SKM-1 treated with dmso at 0.1 percent for 144 hours (cell line): ENCODE measurements at regions not wholly inside any gene's neighbourhood (a gene's known extent, or its start where the extent isn't known, plus 50 kb on each side); places are given as distances from the start of the nearest gene placed in this dataset.
"Not testable (repeated sequence)": the region's sequence is repeated elsewhere in the genome, so short reads cannot be mapped to it uniquely, and the experiment has no call there.

Source experiments
- DNase-seq: peaks from one replicate; lab custom pipeline; 2025; ENCODE audit not compliant: unreplicated experiment; lab: John Stamatoyannopoulos, UW

DNA sequence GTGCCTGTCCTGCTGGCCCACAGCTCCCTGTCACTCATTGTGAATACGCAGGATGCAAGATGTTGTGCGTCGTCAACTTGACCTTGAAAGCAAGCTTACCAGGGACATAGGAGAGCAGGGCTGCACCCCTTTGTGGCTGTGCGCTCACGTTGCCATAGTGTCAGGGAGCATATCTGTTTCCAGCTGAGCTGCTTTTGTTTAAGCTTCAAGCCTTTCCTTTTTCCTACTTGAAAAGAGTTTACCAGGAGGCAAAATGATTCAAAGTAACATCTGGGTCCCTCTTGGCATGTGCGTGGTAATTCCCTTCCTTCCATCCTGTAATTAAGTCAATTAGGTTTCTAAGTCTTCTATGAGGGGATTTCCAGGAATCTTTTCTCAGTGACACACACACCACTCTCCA, 537.1 kb downstream of the AJAP1 start:
- DNase-seq, result no peak

DNA sequence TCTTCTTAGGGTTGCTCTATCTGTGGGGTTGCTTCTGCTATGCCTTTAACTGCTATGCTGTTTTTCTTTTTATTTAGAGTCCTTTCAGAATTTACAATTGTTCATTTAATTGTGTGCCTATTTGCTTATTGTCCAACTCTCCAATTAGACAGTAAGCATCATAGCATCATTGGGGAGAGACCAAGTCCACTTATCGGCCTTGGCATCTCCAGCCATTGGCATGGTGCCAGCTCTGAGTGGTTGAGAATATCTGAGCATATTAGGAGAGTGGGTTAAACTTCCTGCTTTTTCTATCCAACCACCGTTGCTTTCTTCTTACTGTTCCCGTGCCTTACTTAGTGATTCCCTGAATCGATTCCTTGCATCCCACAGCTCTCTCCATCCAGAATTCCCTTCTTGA, 535.0 kb downstream of the AJAP1 start:
- DNase-seq, result no peak

DNA sequence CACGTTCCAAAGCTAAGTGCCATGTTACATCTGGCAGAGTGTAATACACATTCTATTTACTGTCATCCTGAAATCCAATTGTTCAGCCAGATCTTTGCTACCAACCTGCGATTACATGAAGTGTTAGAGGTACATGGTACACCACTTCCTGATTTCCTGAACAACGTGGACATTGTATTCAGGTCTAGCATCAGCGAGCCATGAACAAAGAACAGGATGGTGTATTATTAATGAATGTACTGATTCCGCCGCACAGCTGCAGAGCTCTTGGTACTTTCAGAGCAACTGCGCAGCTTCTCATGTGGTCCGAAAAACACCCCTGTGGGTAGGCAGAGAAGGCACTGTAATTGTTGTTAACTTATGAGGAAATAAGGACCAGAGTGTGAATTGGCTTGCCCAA, 511.4 kb downstream of the AJAP1 start:
- DNase-seq, result no peak

DNA sequence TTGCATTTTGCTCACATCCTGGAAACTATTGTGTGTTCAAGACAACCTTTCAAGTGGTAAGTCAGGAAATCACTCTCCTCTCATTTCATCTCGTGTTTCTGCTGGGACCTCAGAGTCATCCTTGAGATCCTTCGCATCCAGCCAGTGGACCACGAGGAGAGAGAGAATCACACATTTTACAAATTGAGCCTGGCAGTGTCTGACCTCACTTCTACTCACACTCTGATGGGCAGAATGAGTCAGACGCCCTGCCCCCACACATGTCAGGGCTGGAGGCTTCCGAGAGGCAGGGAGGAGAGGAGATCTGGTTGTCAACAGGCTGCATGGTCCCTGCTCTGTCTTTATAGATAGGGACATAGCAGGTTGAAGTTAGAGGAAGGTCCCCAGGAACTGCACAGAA, 509.7 kb downstream of the AJAP1 start:
- no peak for DNase-seq

DNA sequence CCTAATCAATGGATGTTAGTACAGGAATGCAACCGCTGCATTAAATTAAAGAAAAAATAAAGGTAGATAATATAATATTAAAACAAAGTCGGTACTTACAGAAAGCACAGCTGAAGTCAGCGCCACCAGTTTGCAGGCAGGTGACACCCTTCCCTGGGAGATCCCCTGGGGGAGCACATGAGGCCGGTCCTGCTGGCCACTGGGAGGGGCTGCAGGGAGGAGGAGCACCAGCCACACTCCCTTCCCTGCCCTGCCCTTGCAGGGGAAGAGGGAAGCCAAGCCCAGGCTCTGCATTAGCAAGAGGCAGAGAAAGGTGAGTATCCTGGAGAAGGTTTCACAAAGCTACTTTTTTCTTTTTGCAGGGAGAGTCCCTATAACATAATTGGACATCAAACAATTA, 507.0 kb downstream of the AJAP1 start:
- no peak for DNase-seq

DNA sequence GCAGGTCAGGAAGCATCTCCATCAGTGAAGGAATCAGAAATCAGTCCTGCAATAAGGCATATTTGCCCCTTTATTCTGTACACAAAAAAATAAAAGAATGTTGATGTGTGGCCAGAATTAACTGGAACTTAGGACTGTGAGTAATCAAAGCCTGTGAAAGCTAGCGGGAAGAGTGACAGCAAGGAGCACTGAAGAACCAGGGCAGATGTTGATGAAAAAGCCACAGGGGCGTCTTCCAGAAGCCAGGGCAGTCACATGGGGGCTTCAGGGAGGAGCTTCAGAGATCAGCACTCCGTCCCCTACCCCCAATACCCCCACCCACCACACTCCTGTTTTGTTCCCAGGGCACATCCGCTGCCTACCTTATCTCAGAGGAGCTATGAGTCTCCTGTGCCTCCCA, 502.8 kb downstream of the AJAP1 start:
- DNase-seq, result no peak

DNA sequence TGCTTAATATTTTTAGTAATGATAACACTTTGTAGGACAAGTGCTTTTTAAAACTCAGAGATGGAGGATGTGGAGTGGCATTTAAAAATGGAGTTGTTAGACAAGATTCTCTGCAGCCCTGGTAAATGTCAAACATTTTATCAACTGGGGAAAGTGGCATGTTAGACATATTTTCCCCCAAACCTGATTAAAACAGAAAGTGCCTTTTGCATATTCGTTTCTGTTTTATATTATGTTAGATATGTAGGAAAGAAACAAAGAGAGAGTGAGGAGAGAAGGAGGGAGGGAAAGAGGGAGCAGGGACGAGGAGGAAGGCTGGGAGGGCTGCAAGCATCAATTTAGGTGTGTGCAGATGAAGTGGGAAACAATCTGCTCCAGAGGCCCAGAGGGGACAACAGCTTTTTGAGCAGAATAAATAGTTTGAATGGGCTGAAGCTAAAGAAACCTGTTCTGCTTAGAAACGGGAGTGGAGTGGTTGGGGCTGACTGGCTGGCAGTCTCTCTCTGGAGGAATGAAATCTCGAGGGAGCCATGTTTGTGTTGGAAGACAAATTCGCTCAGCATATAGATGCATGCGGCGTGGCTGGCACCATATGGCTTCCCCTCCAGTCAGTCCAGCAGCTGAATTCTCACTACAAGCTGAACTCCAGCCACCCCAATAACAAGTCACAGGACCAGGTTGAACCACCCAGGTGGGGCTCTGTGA, 502.2 kb downstream of the AJAP1 start:
- no peak for DNase-seq

DNA sequence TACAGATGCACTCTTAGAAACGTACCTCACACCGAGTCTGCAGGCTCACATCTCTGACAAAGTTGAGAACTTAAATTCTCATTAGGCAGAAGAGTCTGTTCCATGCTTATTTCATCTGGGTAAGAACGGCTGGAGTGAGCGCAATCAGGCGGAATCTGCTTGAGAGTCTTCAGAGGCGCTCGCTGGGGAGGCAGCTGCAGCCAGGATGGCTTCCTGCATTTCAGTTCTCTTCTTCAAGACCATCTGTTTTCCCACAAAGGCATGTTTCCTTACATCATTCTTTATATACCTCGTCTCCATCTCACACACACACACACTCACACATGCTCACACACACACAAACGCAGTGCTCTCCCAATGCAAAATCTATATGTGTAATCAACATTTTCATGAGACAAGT, 497.1 kb downstream of the AJAP1 start:
- no peak for DNase-seq

DNA sequence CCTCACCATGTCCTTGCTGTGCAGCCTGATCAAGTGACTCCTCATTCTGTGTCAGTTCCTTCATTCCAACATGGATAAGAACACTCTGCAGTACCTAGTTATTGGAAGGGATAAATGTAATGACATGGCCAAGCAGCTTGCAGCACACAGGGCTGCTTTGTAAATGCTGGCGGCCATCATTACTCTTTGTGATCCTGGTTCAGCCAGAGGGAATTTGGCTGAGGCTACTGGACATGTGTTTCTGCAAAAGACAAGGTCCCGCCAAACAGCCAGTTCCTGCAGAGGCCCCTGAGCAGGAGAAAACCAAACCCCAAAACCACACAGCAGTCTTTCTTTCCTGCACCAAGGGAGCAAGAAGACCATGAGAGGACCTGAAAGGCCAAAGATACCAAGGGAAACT, 495.8 kb downstream of the AJAP1 start:
- DNase-seq, result no peak

DNA sequence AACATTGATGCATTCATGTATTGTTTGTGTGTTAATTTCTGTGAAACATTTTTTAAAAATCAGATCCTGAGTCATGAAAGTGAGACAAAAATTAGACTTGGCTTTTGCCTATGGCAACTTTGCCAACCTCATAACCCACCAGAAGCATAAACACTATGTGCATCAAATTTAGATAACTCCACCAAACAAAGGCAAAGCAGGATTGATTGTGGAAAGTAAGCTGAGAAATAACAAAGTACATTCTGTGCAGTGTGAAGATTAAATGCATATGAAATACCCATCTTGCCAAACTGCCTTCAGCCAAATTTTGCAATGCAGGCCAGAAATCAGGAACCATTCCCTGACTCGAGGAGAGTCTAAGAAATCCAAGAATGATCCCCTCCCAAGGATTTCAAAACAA, 493.4 kb downstream of the AJAP1 start:
- no peak for DNase-seq

DNA sequence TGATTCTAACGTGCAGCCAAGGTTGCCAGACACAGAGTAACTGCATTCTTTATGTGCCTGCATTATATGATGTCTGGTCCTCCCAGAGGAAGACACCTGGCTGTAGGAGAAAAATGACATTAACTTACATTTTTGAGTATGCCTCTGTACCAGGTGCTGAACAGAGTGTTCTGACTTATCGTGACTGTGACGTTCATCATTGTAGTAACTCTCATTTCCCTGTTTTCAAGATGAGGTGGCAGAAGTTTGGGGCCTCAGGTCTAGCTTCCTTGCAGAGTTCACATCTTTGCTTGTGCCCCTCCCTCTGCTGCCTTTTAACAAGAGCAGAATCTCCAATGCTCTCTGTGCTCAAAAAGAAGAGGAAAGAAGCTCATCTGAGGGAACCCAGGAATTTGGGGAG, 488.0 kb downstream of the AJAP1 start:
- no peak for DNase-seq

DNA sequence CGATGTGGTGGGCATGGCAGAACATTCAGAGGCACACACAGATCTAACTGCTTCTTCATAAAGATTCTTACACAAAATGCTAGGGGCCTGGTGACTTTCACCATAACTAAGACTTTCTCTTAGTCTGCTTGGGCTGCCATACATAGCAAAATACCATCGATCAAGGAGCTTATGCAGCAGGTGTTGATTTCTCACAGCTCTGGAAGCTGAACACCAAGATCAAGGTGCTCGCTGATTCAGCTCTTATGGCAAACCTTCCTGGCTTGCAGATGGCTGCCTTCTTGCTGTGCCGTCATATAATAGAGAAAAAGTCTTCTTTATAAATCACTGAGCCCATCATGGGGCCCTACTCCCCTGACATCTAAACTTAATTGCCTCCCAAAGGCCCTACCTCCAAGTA, 487.3 kb downstream of the AJAP1 start:
- no peak for DNase-seq

DNA sequence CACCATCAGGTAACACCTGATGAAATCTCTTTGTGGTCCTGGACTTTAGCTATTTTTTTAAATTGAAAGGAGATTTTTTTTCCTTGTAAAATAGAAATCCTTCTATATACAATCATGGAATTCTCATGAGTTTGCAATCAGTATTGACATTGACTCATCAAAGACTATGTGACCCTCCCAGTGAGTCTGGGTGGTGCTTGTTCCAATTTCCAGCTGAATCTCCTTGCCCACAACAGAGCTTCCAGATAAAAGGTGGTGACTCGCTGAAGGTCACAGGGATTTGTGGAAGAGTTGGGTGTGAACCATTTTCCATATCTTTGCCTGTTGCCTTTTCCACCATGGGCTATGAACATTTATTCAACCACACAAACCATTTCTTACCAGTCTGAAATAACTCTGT, 486.6 kb downstream of the AJAP1 start:
- no peak for DNase-seq

DNA sequence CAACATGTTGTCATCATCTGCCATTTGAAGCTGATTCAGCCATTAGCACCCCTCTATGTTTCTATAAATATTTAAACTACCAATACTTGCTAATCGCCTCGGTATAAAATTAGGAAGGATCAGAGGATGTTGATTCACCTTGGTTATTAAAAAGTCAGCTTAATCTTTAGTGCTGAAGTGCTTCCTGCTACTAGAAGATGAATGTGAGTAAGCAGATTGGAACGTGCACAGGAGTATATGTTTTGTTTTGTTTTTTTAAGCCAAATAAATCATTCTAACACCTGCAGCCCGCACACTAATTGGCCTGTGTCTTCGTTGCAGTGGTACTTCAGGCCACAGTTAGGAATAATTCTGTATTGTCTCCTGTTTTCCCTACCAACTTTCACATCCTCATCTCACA, 485.7 kb downstream of the AJAP1 start:
- DNase-seq, result no peak

DNA sequence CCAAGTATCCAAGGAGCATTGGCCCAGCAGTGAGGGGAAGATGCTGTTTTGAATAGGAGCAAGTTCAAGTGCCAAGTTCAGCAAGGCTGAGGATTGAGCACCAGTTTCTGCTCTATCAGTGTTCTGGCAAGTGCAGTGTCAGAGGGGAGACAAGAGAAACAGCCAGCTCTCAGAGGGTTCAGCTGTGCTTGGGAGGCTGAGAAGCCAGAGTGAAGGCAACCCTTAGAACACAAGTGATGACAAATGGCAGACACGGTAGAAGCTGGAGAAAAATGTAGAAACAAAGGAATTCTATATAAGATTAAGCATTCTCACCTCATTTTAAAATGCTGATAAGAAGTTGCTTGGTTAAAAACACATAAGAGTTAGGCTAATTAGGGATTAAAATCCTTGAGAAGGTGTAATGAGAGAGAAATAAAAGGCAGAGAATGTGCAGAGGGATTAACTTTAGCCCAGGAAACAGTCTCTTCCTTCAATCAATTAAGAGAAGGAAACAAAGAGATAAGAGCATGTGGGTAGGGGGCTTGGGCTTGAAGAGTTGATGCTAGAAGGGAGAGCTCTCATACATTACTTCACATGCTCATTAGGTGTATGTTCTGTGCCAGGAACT, 475.4 kb downstream of the AJAP1 start:
- DNase-seq, result no peak

DNA sequence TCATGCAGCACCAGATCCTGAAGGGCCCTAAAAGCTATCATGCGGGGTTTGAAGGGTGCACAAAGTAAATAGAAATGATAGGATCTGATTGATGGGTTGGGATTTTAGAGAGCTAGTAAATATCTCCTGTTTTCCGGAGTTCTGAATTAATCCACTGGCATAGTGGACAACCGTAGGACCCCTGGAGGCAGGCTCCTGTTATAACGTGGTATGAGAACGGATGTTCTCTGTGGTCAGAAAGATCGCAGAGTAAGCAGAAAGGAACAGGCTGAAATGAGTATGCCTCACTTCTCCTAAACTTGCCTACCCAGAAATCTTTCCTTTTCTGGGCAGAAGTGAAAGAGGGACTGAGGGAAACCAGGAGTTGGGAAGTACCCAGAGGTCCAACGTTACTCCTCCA, 470.8 kb downstream of the AJAP1 start:
- DNase-seq, result no peak

DNA sequence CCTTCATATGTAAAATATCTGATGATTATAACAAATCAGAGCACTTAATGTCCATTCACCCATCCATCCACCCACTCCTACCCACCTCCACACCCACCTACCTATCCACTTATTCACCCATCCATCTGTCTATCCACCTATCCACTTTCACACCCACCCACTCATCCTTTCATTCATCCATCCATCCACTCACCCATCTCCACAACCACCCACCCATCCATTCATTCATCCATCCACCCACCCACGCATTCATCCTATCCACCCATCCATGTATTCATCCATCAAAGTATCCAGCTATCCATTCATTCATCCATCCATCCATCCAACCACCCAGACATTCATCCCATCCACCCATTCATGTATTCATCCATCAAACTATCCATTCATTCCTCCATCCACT, 466.1 kb downstream of the AJAP1 start:
- DNase-seq, result no peak

DNA sequence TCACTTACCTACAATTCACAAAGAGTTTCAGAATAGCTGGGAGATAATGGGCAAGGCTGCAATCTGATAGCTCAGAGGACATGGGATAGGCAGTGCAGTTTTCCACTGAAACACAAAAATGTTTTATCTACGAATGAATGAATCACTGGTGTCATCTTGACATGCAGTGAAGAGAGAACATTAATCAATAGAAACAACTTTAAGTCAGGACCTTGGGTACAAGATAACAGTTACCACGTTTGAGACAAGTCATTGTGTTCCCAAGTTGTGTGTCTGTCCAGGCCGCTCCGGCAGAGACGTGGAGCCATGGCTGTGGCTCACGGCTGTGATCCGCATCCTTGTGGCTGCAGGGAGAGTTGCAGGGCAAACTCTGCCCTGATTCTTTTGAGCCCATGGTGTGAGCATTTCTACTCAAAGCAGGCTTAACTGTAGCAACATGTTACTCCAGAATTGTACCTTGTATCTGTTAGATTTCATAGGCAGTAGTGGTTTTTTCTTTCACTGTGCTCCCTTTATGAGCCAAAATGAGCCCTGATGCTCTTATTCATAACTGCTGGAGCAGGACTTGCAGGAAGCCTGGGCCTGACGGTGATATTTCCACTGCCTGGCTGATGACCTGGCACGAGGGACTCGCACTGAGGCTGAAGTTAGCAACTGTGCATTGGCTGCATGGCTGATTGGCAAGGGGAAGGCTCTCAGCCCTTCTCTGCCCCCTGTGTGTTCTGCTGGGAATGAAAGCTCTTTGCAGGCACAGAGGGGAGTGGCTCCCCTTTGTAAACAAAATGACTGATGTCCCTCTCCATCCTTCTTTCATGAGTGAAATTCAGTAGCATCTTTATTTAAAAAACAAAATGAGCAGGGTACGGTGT, 465.2 kb downstream of the AJAP1 start:
- no peak for DNase-seq

DNA sequence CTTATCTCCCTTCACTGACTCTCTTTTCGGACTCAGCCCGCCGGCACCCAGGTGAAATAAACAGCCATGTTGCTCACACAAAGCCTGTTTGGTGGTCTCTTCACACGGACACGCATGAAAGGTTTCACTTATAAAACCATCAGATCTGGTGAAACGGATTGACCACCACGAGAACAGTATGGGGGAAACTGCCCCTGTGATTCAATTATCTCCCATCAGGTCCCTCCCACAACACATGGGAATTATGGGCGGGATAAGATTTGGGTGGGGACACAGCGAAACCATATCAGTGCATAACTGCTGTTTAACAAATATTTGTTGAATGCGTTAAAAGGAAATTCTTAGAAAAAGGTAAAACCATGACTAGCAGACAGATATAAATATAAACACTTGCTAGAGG, 464.4 kb downstream of the AJAP1 start:
- DNase-seq, result not testable (repeated sequence)

DNA sequence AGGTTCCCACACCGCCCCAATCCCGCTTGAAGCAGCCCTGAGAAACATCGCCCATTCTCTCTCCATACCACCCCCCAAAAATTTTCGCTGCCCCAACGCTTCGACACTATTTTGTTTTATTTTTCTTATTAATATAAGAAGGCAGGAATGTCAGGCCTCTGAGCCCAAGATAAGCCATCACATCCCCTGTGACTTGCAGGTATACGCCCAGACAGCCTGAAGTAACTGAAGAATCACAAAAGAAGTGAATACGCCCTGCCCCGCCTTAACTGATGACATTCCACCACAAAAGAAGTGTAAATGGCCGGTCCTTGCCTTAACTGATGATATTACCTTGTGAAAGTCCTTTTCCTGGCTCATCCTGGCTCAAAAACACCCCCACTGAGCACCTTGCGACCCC, 463.9 kb downstream of the AJAP1 start:
- DNase-seq, result not testable (repeated sequence)

DNA sequence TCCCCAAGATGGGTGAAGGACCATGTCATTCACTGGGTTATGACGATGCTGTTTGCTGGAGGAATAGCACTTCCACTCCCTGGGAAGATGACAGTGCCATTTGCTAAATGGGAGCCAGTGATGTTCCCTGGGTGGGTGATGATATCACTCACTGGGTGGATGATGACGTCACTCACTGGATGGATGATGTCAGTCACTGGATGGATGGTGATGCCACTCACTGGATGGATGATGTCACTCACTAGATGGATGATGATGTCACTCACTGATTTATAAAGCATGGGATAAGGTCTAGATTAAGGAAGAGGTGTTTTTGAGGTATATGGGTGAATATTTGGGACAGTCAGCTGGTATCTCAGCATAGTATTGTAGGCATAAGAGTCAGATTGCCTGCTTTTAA, 457.2 kb downstream of the AJAP1 start:
- DNase-seq, result no peak

DNA sequence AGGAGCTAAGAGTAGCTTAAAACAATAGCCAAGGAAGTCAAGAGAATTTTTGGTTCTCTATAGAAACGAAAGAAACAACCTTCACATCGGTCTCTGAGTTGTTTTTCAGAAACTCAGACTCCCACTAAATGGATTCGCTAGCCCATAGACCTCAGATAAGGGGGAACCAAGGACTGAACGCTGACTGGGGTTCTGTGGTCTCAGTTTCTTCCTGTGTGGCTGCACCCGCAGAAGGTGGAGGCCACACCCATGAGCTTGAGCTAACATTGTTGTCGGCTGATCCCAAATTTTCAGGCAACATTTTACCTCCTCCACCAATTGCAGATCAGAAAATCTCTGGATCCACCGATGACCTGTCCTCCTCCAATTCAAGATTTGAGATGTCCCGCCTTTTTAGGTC, 456.1 kb downstream of the AJAP1 start:
- no peak for DNase-seq
